HUES6 (cell line): ENCODE measurements at regions not wholly inside any gene's neighbourhood (a gene's known extent, or its start where the extent isn't known, plus 50 kb on each side); places are given as distances from the start of the nearest gene placed in this dataset.
"Not testable (repeated sequence)": the region's sequence is repeated elsewhere in the genome, so short reads cannot be mapped to it uniquely, and the experiment has no call there.

Experiments used
- H3K27ac ChIP-seq: 2 replicates; pipeline ENCODE4 v1.7.0; 2013; ENCODE audit warnings: low read depth, mild to moderate bottlenecking, low read length, inconsistent platforms
- H3K27me3 ChIP-seq: 2 replicates; pipeline ENCODE4 v1.6.1; 2013; ENCODE audit warnings: low read length; ENCODE audit not compliant: control insufficient read depth, insufficient read depth
- H3K36me3 ChIP-seq: 2 replicates; pipeline ENCODE4 v1.6.1; 2013; ENCODE audit warnings: low read length; ENCODE audit not compliant: control insufficient read depth, insufficient read depth
- H3K4me1 ChIP-seq: 2 replicates; pipeline ENCODE4 v1.6.1; 2013; ENCODE audit warnings: low read length; ENCODE audit not compliant: control insufficient read depth, insufficient read depth
- H3K4me3 ChIP-seq: 2 replicates; pipeline ENCODE4 v1.5.1; 2013; ENCODE audit warnings: low read depth, low read length
- H3K9ac ChIP-seq: one replicate; pipeline ENCODE4 v1.6.1; 2013; ENCODE audit warnings: mild to moderate bottlenecking, low read length
- H3K9me3 ChIP-seq: 2 replicates; pipeline ENCODE4 v1.6.1; 2013; ENCODE audit warnings: low read depth, low read length; ENCODE audit not compliant: control insufficient read depth, insufficient read depth

DNA sequence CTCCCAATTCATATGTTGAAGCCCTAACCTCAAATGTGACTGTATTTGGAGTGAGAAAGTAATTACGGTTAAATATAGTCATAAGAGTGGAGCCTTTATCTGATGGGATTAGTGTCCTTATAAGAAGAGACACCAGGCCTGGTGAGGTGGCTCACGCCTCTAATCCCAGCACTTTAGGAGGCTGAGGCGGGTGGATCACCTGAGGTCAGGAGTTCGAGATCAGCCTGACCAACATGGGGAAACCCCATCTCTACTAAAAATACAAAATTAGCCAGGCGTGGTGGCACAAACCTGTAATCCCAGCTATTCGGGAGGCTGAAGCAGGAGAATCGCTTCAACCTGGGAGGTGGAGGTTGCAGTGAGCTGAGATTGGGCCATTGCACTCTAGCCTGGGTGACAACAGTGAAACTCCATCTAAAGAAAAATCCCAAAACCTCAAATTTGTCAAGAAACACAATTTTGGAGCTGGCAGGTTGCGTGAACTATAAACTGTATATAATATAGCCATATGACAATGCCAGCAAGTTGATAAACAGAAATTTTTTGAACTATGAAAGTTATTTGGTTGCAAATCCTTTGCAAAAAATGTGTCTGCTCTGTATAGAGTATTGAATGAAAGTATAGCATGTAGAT is 125.6 kb upstream of the ZNF217 start:
- H3K27ac ChIP-seq, H3K27me3 ChIP-seq, H3K4me3 ChIP-seq, H3K9me3 ChIP-seq, H3K9ac ChIP-seq, H3K4me1 ChIP-seq, H3K36me3 ChIP-seq: not testable (repeated sequence)

DNA sequence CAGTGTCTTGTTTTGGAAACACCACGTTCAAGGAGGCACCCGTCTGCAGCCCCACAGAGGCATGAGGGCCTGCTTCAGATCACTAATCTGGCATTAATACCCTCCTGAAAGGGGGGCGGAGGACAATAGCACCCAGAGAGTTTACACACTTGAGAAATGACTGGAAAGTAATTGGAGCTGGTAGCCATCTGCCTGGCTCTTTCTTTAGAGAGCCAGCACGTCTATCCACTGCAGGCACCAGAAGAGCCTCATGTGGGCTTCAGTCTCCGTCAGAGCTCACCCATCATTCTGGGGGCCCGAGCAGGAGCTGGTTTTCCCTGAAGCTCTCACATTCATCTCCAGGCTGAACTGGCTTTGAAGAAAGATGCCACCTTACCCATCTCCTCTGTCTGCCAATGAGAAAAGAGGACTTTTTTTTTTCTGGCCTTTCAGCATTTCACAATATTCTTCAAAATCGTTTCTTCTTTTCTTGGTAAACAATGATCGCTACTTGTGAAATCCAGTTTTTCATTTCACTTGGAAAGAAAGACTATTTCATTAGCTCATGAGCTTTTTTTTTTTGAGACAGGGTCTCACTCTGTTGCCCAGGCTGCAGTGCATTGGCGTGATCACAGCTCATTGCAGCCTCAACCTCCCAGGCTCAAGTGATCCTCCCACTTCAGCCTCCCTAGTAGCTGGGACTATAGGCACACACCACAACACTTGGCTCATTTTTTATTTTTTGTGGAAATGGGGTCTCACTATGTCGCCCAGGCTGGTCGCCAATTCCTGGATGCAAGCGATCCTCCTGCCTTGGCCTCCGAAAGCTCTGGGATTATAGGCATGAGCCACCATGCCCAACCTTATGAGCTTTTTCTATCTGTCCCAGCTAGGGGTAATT is 124.7 kb upstream of the ZNF217 start:
- Histone ChIP-seq H3K27ac (no peak overlapping the region), H3K9ac (no peak overlapping the region), H3K36me3 (no peaks in the 10 kb centered on the region), H3K27me3 (no peaks in the 10 kb centered on the region), H3K9me3 (no peaks in the 10 kb centered on the region), H3K4me3 (no peak overlapping the region), H3K4me1 (peaks cover 7% of the 10 kb centered on the region)

DNA sequence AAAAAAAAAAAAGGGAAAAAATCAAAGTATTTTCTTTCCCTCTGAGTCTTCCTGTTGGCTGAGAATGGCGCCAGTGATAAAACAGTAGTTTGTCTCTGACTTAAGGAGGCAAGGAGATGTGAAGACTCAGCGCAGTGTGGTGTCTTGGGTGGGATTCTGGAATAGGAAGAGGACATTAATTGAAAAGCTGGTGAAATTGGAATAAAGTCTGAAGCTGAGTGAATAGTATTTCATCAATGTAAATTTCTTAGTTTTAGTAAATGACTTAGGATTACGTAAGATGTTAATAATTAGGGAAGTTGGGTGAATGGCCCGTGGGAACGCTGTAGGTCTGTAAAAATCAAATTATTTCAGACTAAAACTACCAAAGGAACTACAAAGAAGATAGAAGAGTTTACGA is 122.8 kb upstream of the ZNF217 start:
- no peak overlapping the region for H3K27ac ChIP-seq

DNA sequence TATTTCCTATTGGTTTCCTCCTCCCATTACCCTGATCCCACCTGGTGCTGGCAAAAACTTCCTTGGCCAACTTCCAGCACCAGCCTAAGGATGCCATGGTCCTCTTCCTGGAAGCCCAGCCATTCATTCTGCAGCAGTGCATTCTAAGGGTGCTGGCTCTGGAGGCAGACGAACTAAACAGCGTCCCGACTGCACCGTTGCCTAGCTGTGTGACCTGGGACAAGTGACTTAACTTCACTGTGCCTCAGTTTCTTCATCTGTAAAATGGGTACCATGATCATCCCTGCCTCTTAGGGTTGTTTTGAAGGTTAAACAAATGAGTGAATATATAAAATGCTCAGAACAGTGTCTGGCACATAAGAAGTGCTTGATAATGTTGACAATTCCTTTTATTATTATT is 120.9 kb upstream of the ZNF217 start:
- Histone ChIP-seq H3K27ac (no peak overlapping the region), H3K4me3 (no peak overlapping the region), H3K4me1 (peaks cover 22% of the 10 kb centered on the region), H3K9me3 (no peaks in the 10 kb centered on the region), H3K27me3 (no peaks in the 10 kb centered on the region), H3K36me3 (no peaks in the 10 kb centered on the region), H3K9ac (no peak overlapping the region)

More for the DNA sequence above, 122.8 kb upstream of the ZNF217 start:
- peaks cover 22% of the 10 kb centered on the region for H3K4me1 ChIP-seq
- H3K4me3 ChIP-seq = no peak overlapping the region
- H3K36me3 ChIP-seq = no peaks in the 10 kb centered on the region
- no peak overlapping the region for H3K9ac ChIP-seq
- H3K27me3 ChIP-seq = no peaks in the 10 kb centered on the region
- H3K9me3 ChIP-seq = no peaks in the 10 kb centered on the region

DNA sequence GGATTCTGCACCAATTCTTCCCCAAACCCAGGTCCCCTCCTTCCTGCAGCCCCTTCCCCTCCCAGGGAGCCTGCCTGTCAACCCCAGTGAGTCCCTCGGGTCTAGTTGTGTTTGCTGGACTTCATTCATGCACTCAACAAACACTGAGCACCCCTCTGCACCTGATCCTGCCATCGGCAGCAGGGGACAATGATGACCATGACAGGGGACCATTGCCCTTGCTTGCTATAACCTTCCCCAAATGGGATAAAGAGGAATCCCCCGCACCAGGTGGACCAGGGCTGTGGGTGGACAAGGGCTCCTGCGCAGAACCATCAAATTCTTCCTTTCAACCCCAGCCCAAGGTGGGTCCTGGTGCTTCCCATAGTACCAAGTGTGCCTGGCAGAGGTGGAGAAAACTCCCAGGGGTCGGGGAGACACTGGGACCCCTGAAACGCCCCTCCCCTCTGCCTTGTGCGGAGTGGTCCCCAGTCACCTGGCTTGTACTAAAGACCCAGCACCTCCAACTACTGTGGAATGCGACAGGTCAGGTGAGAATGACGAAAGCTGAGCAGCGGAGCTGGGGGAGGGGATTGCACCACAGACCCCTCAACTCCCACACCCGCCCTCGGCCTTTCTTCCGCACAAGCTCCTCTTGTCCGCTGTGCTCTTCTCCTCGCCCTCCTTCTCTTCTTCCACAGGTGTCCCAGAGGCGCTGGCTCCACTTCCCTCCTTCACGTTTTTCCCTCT is 119.9 kb upstream of the ZNF217 start:
- H3K27me3 ChIP-seq = no peaks in the 10 kb centered on the region

DNA sequence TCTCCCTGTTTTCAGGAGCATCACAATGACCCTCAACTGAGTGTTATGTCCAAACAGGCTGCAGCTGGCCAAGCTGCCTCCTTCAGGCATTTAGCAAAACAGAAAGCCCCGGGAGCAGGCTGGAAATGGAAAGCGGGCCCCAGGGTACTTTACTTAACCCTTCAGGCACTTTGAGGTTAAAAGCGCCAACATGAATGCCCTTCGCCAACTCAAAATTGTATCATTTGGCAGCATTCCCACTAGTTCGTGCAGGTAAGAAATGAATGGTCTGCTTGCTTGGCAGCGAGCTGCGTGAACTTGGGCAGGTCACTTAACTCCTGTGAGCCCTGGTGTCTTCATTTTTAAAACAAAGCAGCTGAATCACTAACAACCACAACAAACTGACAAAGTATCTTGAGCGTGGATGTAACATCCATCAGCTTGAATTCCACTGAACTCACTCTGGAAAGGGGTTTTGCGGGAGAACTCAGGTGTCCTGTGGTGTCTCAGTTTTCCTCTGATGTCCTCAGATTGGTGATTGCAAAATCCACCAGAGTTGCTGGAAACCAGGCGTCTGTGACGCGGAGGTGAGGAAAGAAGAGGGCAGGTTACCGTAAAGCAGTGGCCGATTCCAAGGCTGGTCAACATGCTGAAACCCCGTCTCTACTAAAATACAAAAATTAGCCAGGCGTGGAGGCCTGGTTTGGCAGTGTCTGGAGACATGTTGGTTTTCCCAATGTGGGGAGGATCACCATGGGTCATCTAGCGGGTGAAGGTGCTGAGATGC is 118.8 kb upstream of the ZNF217 start:
- Histone ChIP-seq H3K36me3 (no peaks in the 10 kb centered on the region), H3K9me3 (no peaks in the 10 kb centered on the region), H3K4me1 (peaks cover 32% of the 10 kb centered on the region), H3K4me3 (no peak overlapping the region), H3K27me3 (no peaks in the 10 kb centered on the region), H3K9ac (no peak overlapping the region), H3K27ac (no peak overlapping the region)

More for the DNA sequence above, 119.9 kb upstream of the ZNF217 start:
- Histone ChIP-seq H3K4me1 (peaks cover 22% of the 10 kb centered on the region), H3K36me3 (no peaks in the 10 kb centered on the region), H3K9me3 (no peaks in the 10 kb centered on the region), H3K4me3 (no peak overlapping the region), H3K27ac (no peak overlapping the region), H3K9ac (no peak overlapping the region)

DNA sequence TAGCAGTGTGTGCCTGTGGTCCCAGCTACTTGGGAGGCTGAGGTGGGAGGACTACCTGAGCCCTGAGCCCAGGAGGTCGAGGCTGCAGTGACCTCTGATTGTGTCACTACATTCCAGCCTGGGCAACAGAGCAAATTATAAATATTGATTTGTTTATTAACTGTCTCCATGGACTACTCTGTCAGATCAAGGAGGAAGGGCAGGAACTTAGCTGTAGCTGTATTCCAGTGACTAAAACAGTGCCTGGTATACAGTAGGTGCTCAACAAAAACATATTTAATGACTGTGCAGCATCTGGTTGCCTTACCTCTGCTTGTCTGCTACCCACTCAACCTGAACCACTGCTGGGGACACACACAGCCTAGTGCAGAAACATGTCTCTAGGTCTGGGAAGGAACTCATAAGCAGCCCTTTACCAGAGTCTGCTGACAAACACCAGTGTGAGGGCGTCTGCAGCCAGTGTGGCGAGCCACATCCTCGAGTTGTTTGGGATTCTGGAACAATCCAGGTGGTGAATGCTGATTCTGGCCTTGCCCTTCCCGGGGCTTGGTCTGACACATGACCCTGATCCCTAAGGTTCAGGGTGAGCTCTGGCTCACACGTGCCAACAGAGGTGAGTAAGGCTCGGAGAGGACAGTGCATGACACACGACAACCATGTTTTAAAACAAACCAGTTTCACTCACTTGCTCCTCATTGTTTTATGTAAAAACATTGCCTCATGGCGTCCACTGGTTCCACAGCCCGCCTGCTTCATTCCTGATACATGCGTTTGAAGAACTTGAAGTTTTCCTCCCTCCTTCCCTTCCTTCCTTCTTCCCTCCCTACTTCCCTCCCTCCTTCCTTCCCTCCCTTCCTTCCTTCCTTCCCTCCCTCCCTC is 117.9 kb upstream of the ZNF217 start:
- Histone ChIP-seq H3K9me3 (no peaks in the 10 kb centered on the region), H3K9ac (no peak overlapping the region), H3K36me3 (no peaks in the 10 kb centered on the region)

DNA sequence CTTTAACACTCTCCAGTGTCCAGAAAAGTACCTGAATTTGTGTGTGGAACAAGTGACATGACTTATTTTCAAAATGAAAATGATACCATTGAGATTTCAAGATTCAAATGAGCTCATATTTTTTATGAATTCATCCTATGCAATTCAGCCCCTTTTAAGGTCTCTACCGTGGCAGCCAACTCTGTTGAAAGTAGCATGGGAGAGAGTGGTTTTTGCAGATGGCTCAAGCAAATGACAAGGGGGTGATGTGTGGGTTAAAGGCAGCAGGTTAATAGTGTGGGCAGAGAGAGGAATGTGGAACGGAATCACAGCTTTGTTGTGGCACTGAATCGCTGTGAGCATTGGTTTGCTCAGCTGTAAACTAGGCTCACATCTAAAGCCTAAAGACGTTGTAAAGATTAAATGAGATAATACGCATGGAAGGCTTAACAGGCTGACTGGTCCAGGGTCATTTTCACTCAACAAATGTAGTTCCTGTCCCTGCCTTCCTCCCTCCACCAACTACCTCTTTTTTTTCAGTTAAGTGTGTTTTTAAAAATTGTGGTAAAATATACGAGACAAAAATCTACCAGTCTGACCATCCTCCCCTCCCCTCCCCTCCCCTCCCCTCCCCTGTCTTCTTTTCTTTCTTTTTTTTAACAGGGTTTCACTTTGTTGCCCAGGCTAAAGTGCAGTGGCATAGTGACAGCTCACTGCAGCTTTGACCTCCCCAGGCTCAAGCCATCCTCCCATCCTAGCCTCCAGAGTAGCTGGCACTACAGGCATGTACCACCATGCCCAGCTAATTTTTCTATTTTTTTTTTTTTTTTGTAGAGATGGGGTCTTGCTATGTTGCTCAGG is 114.7 kb upstream of the ZNF217 start:
- H3K9ac ChIP-seq = no peak overlapping the region
- peaks cover 27% of the 10 kb centered on the region for H3K4me1 ChIP-seq
- H3K9me3 ChIP-seq = no peaks in the 10 kb centered on the region
- no peaks in the 10 kb centered on the region for H3K27me3 ChIP-seq
- H3K36me3 ChIP-seq = no peaks in the 10 kb centered on the region
- no peak overlapping the region for H3K27ac ChIP-seq
- H3K4me3 ChIP-seq = no peak overlapping the region

More for the DNA sequence above, 117.9 kb upstream of the ZNF217 start:
- Histone ChIP-seq H3K27ac (no peak overlapping the region), H3K4me3 (no peak overlapping the region), H3K27me3 (no peaks in the 10 kb centered on the region), H3K4me1 (peaks cover 34% of the 10 kb centered on the region)

DNA sequence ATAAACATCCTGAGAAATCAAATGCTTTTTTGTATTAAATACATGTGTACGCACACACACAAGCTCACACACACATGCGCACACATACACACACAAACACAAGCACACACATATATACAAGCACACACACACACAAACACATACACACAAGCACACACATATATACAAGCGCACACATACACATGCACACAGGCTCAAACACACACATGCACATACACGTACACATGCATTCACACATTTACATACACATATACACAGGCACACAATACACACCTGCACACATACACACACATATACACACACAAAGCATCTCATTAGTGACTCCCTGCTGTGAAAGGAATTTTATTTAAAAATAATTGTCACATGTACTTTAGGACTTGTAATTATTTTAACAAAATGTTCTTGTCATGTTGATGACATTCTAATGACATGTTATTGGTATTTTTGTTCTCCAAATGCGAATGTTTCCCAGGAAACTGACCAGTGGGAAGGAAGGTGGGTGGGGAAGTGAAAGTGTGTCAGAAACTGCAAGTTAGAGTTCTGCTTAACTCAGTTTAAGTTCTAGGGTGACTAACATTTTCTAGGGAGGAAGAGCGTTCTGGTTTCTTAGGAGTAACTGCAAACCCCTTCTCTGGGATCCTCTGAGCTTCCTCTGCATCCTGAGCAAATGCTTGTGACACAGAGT is 113.9 kb upstream of the ZNF217 start:
- no peak overlapping the region for H3K9ac ChIP-seq
- peaks cover 21% of the 10 kb centered on the region for H3K4me1 ChIP-seq
- no peaks in the 10 kb centered on the region for H3K36me3 ChIP-seq
- H3K9me3 ChIP-seq = no peaks in the 10 kb centered on the region
- H3K27ac ChIP-seq = no peak overlapping the region
- no peak overlapping the region for H3K4me3 ChIP-seq
- H3K27me3 ChIP-seq = no peaks in the 10 kb centered on the region
